ENCODE measurements at regions not wholly inside any gene's neighbourhood (a gene's known extent, or its start where the extent isn't known, plus 50 kb on each side); places are given as distances from the start of the nearest gene placed in this dataset.

DNA sequence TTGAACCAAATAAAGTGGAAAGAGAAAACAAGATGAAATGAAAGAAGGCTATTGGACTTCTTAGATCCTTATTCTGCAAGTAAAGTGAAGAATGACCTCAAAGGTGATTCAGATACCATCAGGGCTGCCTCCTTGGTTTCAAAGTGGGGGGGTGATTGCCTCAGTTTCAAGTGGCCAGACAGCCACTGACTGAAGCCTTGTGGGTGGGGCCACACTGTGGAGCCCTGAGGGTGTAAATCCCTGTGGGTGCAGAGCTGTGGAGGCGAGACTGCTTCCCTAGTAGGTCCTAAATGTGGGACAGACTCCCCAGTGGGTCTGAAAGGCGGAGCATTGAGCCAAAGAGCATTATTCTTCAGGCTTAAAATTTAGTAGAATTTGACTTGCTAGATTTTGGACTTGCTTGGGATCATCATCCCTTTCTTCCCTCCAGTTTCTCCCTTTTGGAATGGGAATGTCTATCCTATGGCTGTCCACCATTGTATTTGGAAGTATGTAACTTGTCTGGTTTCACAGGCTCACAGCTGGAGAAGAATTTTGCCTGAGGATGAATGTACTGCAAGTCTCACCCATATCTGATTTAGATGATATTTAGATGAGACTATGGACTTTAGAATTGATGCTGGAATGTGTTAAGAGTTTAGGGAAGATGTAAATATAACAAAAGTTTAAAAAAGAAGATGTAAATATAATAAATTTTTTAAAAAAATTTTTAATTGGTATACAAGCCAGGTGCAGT lies 71.6 kb upstream of the SOX13 start:
- TF ChIP-seq ZNF384 (IDR thresholded peaks at IDR 0.05) (no peak), FOXM1 (IDR thresholded peaks at IDR 0.05; ENCODE audit: borderline replicate concordance) (no peak), SP1 (IDR thresholded peaks at IDR 0.05) (no peak)

Measured in HEK293T (cell line).